HCT116 (cell line): ENCODE measurements at regions not wholly inside any gene's neighbourhood (a gene's known extent, or its start where the extent isn't known, plus 50 kb on each side); places are given as distances from the start of the nearest gene placed in this dataset.

Experiments used
- ATAC-seq: fragments of 200-7000 bp; cut with Tn5 transposase; 2 replicates; pipeline ENCODE4 v1.9.1; 2020; ENCODE audit warnings: mild to moderate bottlenecking, moderate library complexity
- BruUV-seq: library from RNA; stranded (reverse); fragments of 400-500 nt; replicated peaks from 2 replicates; lab custom pipeline; 2021; lab: Mats Ljungman, UMichigan
- CTCF ChIA-PET: fragments of 300-600 bp; sonication (Branson Sonifier 250); formaldehyde crosslinking; loops from one replicate; lab custom pipeline; 2021; ENCODE audit warnings: antibody characterized with exemption; lab: Charles Lee
- POLR2A ChIA-PET: fragments of 300-600, 350-600 bp; sonication (Branson Sonifier 250); formaldehyde crosslinking; loops from one replicate; lab custom pipeline; 2021; ENCODE audit warnings: antibody characterized with exemption; lab: Charles Lee
- RAD21 ChIA-PET, 2 experiments: fragments of 300-600 bp; sonication (Branson Sonifier 250); formaldehyde crosslinking; loops; one replicate each; lab custom pipeline; 2023; ENCODE audit warnings: low total read pairs in 2 of 2; ENCODE audit not compliant: uncharacterized antibody in 2 of 2, unreplicated experiment in 2 of 2, low non-redundant PET in 1 of 2; lab: Charles Lee
- DNase-seq: peaks from one replicate; pipeline ENCODE4 v3.0.0-alpha.2; 2010; ENCODE audit warnings: low read depth, low spot score
- H2AFZ ChIP-seq: fragments of 200-600 bp; shearing (Covaris generic), sonication (generic); 2 replicates; pipeline ENCODE4 v1.6.1; 2017; ENCODE audit warnings: low read depth, mixed run types, mixed read lengths, antibody characterized with exemption, low read length; ENCODE audit not compliant: poor library complexity, severe bottlenecking
- H3K27ac ChIP-seq: 2 replicates; pipeline ENCODE4 v1.5.1; 2012; ENCODE audit warnings: low read depth, low read length
- H3K27me3 ChIP-seq: fragments of 200-600 bp; sonication (generic); 2 replicates; pipeline ENCODE4 v1.6.1; 2016; ENCODE audit warnings: mixed run types, low read length, mixed read lengths; ENCODE audit not compliant: insufficient read depth
- H3K36me3 ChIP-seq, 2 experiments: fragments of 200-500 bp in 1 of 2; fragments of 200-600 bp in 1 of 2; sonication (Bioruptor generic) in 1 of 2; sonication (generic) in 1 of 2; 2 replicates each; pipeline versions ENCODE4 v1.5.1 to v1.6.1; 2014 to 2016; ENCODE audit warnings: low read length in 2 of 2, inconsistent platforms in 1 of 2, mixed read lengths in 1 of 2, mixed run types in 1 of 2; ENCODE audit not compliant: insufficient read depth in 2 of 2, control insufficient read depth in 1 of 2
- H3K4me1 ChIP-seq, 2 experiments: fragments of 200-600 bp in 1 of 2; sonication (generic) in 1 of 2; 2 replicates each; pipeline versions ENCODE4 v1.5.1 to v1.6.1; 2012 to 2017; ENCODE audit warnings: low read length in 2 of 2, inconsistent platforms in 1 of 2, mild to moderate bottlenecking in 1 of 2, mixed read lengths in 1 of 2, mixed run types in 1 of 2, moderate library complexity in 1 of 2; ENCODE audit not compliant: insufficient read depth in 2 of 2, control insufficient read depth in 1 of 2
- H3K4me2 ChIP-seq: fragments of 200-600 bp; sonication (generic); 2 replicates; pipeline ENCODE4 v1.6.1; 2017; ENCODE audit warnings: mixed run types, low read length, mixed read lengths
- H3K4me3 ChIP-seq, 2 experiments: fragments of 200-600 bp in 1 of 2; sonication (generic) in 1 of 2; replicated peaks in 1 of 2; 2 replicates each; pipeline ENCODE4 v1.5.1; 2011 to 2016; ENCODE audit warnings: low read length in 2 of 2, control low read depth in 1 of 2, low read depth in 1 of 2, mild to moderate bottlenecking in 1 of 2, mixed read lengths in 1 of 2, mixed run types in 1 of 2
- H3K79me2 ChIP-seq: fragments of 200-600 bp; sonication (generic); 2 replicates; pipeline ENCODE4 v1.6.1; 2017; ENCODE audit warnings: mild to moderate bottlenecking, mixed run types, low read length, moderate library complexity, mixed read lengths; ENCODE audit not compliant: insufficient read depth
- H3K9ac ChIP-seq: fragments of 200-600 bp; sonication (generic); 2 replicates; pipeline ENCODE4 v1.6.1; 2016; ENCODE audit warnings: low read length, mixed read lengths
- H3K9me2 ChIP-seq: fragments of 200-600 bp; sonication (generic), shearing (Covaris generic); 2 replicates; pipeline ENCODE4 v1.6.1; 2017; ENCODE audit warnings: mixed run types, mild to moderate bottlenecking, moderate library complexity; ENCODE audit not compliant: insufficient read depth
- H3K9me3 ChIP-seq, 2 experiments: fragments of 200-500 bp in 1 of 2; fragments of 200-600 bp in 1 of 2; sonication (Bioruptor generic) in 1 of 2; sonication (generic) in 1 of 2; 2 replicates each; pipeline ENCODE4 v1.6.1; 2014 to 2017; ENCODE audit warnings: low read length in 2 of 2, mixed read lengths in 2 of 2, inconsistent platforms in 1 of 2, low read depth in 1 of 2, mild to moderate bottlenecking in 1 of 2, mixed run types in 1 of 2, moderate library complexity in 1 of 2; ENCODE audit not compliant: control insufficient read depth in 1 of 2, insufficient read depth in 1 of 2
- H4K20me1 ChIP-seq: fragments of 200-600 bp; sonication (generic), shearing (Covaris generic); 2 replicates; pipeline ENCODE4 v1.6.1; 2017; ENCODE audit warnings: mixed run types, mild to moderate bottlenecking, moderate library complexity; ENCODE audit not compliant: insufficient read depth
- CEBPB ChIP-seq: IDR thresholded peaks from 2 replicates; pipeline ENCODE4 v1.6.1; 2012; ENCODE audit warnings: low read depth
- EGR1 ChIP-seq: IDR thresholded peaks from 2 replicates; pipeline ENCODE4 v1.6.1; 2012; ENCODE audit warnings: low read depth
- ELF1 ChIP-seq: IDR thresholded peaks from 2 replicates; pipeline ENCODE4 v1.6.1; 2012; ENCODE audit warnings: low read depth, borderline replicate concordance
- FOSL1 ChIP-seq: IDR thresholded peaks from 2 replicates; pipeline ENCODE4 v1.6.1; 2012; ENCODE audit warnings: low read depth
- JUND ChIP-seq: IDR thresholded peaks from 2 replicates; pipeline ENCODE4 v1.6.1; 2012
- POLR2A ChIP-seq: IDR thresholded peaks from 2 replicates; pipeline ENCODE4 v1.7.0; 2011; ENCODE audit warnings: borderline replicate concordance; ENCODE audit not compliant: insufficient read depth, insufficient read length; ENCODE audit errors: extremely low read depth
- POLR2AphosphoS5 ChIP-seq: IDR thresholded peaks from 2 replicates; pipeline ENCODE4 v1.6.1; 2011; ENCODE audit warnings: mild to moderate bottlenecking, low read depth, low read length, moderate library complexity
- RAD21 ChIP-seq: IDR thresholded peaks from 2 replicates; pipeline ENCODE4 v1.6.1; 2012; ENCODE audit warnings: low read depth, mild to moderate bottlenecking
- SIN3A ChIP-seq: IDR thresholded peaks from 2 replicates; pipeline ENCODE4 v1.6.1; 2012; ENCODE audit warnings: low read depth
- SP1 ChIP-seq: IDR thresholded peaks from 2 replicates; pipeline ENCODE4 v1.6.1; 2012; ENCODE audit warnings: low read depth
- SRF ChIP-seq: IDR thresholded peaks from 2 replicates; pipeline ENCODE4 v1.6.1; 2012; ENCODE audit warnings: low read depth
- ZFX ChIP-seq: fragments of 450-650 bp; IDR thresholded peaks from 2 replicates; pipeline ENCODE4 v1.6.1; 2017
- ZNF274 ChIP-seq: fragments of 200-500 bp; sonication (Bioruptor generic); IDR thresholded peaks from 2 replicates; pipeline ENCODE4 v1.6.1; 2014; ENCODE audit warnings: mild to moderate bottlenecking, low read depth, low read length, inconsistent platforms
- intact Hi-C: fragments of 100-400 bp; cut with micrococcal nuclease; formaldehyde crosslinking; loops from 2 replicates; pipeline ENCODE4 v1.10.0; 2022
- TF ChIP-seq, protein P1 (sequence below): IDR thresholded peaks from 2 replicates; pipeline ENCODE4 v1.6.1; 2011; ENCODE audit warnings: mild to moderate bottlenecking, low read length, moderate library complexity; ENCODE audit not compliant: insufficient replicate concordance; ENCODE audit errors: extremely low read depth
- TF ChIP-seq, protein P2 (sequence below): IDR thresholded peaks from 2 replicates; pipeline ENCODE4 v1.6.1; 2012
- TF ChIP-seq, protein P3 (sequence below): IDR thresholded peaks from 2 replicates; pipeline ENCODE4 v1.6.1; 2012
- TF ChIP-seq, protein P4 (sequence below): IDR thresholded peaks from 2 replicates; pipeline ENCODE4 v1.6.1; 2012; ENCODE audit warnings: low read depth

DNA sequence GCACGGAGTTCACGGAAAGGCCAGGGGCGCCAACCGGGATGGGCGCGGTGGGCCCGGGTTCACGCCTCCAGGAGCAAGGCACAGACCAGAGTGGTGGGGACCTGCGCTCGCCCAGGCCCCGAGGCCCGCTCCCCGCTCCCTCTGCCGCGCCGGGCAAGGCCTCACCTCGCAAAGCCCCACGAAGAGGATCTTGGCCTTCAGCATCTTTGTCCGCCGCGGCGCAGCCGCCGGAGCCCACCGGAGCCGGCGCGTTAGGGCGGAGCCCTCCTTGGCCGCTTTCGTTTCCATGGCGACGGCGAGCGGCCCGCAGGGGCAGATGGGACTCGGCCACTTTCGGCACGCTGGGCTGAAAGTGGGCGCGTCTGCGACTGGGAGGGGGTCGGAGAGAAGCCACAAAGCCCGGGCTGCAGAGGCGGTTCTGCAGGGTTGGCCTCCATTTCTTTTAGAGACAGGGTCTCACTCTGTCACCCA is 944.4 kb upstream of the ZNF722 start:
- H3K4me1 ChIP-seq = no peaks in the 10 kb centered on the region
- no peak overlapping the region for H3K27ac ChIP-seq
- DNase-seq = no peak
- H3K9ac ChIP-seq = no peak overlapping the region
- H3K4me3 ChIP-seq = no peak overlapping the region
- ChIA-PET POLR2A (no interaction called here), CTCF (no interaction called here), RAD21 (no interaction called here)
- intact Hi-C loops = no loop called here
- TF ChIP-seq, protein P1, sequence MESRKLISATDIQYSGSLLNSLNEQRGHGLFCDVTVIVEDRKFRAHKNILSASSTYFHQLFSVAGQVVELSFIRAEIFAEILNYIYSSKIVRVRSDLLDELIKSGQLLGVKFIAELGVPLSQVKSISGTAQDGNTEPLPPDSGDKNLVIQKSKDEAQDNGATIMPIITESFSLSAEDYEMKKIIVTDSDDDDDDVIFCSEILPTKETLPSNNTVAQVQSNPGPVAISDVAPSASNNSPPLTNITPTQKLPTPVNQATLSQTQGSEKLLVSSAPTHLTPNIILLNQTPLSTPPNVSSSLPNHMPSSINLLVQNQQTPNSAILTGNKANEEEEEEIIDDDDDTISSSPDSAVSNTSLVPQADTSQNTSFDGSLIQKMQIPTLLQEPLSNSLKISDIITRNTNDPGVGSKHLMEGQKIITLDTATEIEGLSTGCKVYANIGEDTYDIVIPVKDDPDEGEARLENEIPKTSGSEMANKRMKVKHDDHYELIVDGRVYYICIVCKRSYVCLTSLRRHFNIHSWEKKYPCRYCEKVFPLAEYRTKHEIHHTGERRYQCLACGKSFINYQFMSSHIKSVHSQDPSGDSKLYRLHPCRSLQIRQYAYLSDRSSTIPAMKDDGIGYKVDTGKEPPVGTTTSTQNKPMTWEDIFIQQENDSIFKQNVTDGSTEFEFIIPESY = no peak
- TF ChIP-seq POLR2A (no peak), POLR2AphosphoS5 (no peak), RAD21 (no peak), SIN3A (no peak), CEBPB (no peak), FOSL1 (no peak), ZNF274 (no peak)
- ATAC-seq = no peak
- H3K36me3 ChIP-seq = no peaks in the 10 kb centered on the region
- no peaks in the 10 kb centered on the region for H3K79me2 ChIP-seq
- no peaks in the 10 kb centered on the region for H3K9me2 ChIP-seq
- no peaks in the 10 kb centered on the region; a peak in 2 of 4 replicates for H3K9me3 ChIP-seq
- H3K4me2 ChIP-seq = no peak overlapping the region
- no peak overlapping the region for H2AFZ ChIP-seq
- H4K20me1 ChIP-seq = no peaks in the 10 kb centered on the region
- no TSS peak for BruUV-seq
- H3K27me3 ChIP-seq = no peaks in the 10 kb centered on the region

DNA sequence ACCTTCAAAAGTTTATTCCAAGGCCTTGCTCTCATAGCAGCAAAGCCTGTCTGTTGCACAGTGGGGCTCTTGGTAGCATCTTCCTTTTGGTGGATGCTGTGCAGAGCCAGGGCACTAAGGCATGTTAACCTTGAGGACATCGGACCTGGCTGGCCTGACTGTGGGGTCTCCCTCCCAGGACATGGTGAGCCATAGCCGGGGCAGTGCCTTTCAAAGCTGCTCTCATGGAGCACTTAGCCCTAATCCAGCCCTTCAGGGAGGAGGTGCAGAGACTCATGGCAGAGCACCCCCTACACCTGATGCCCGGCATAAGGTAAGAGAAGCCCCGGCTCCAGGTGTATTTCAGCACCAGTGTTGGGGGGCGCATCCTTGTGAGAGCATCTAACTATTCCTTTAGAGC is 941.4 kb upstream of the ZNF722 start:
- Histone ChIP-seq H3K9me2 (no peaks in the 10 kb centered on the region), H4K20me1 (no peaks in the 10 kb centered on the region), H3K27me3 (no peaks in the 10 kb centered on the region), H3K9me3 (no peaks in the 10 kb centered on the region; a peak in 1 of 4 replicates), H3K4me2 (no peak overlapping the region), H3K9ac (no peak overlapping the region), H3K4me3 (no peak overlapping the region), H3K36me3 (no peaks in the 10 kb centered on the region), H3K4me1 (no peaks in the 10 kb centered on the region), H2AFZ (no peak overlapping the region), H3K79me2 (no peaks in the 10 kb centered on the region), H3K27ac (no peak overlapping the region)
- intact Hi-C loops = no loop called here
- ChIA-PET POLR2A (no interaction called here), RAD21 (no interaction called here), CTCF (no interaction called here)
- no peak for DNase-seq
- ATAC-seq = no peak
- BruUV-seq = no TSS peak
- TF ChIP-seq, protein P2, sequence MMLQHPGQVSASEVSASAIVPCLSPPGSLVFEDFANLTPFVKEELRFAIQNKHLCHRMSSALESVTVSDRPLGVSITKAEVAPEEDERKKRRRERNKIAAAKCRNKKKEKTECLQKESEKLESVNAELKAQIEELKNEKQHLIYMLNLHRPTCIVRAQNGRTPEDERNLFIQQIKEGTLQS = no peak
- TF ChIP-seq POLR2A (no peak), SIN3A (no peak), CEBPB (no peak), EGR1 (no peak), ELF1 (no peak), JUND (no peak), SRF (no peak), ZFX (no peak), SP1 (no peak)
- TF ChIP-seq, protein P3, sequence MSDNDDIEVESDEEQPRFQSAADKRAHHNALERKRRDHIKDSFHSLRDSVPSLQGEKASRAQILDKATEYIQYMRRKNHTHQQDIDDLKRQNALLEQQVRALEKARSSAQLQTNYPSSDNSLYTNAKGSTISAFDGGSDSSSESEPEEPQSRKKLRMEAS = no peak
- TF ChIP-seq, protein P4, sequence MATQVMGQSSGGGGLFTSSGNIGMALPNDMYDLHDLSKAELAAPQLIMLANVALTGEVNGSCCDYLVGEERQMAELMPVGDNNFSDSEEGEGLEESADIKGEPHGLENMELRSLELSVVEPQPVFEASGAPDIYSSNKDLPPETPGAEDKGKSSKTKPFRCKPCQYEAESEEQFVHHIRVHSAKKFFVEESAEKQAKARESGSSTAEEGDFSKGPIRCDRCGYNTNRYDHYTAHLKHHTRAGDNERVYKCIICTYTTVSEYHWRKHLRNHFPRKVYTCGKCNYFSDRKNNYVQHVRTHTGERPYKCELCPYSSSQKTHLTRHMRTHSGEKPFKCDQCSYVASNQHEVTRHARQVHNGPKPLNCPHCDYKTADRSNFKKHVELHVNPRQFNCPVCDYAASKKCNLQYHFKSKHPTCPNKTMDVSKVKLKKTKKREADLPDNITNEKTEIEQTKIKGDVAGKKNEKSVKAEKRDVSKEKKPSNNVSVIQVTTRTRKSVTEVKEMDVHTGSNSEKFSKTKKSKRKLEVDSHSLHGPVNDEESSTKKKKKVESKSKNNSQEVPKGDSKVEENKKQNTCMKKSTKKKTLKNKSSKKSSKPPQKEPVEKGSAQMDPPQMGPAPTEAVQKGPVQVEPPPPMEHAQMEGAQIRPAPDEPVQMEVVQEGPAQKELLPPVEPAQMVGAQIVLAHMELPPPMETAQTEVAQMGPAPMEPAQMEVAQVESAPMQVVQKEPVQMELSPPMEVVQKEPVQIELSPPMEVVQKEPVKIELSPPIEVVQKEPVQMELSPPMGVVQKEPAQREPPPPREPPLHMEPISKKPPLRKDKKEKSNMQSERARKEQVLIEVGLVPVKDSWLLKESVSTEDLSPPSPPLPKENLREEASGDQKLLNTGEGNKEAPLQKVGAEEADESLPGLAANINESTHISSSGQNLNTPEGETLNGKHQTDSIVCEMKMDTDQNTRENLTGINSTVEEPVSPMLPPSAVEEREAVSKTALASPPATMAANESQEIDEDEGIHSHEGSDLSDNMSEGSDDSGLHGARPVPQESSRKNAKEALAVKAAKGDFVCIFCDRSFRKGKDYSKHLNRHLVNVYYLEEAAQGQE = no peak
